ENCODE measurements at regions not wholly inside any gene's neighbourhood (a gene's known extent, or its start where the extent isn't known, plus 50 kb on each side); places are given as distances from the start of the nearest gene placed in this dataset.

DNA sequence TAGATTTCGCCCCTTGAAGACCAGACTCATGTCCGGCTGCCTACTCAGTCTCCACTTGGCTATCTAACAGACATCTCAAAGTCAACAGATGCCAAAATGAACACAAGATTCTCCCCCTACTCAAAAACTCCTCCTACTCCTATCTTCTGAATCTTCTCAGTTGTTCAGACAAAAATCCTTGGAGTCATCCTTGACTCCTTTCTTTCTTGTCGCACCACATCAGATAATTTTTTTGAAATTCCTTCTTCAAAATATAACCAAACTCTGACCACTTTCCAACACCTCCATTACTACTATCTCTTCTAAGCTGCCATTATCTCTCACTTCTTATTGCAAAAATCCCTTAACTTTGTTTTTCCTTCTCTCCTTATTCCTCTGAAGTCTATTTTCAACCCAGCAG lies 141.9 kb upstream of the SLC7A14 start:
- no peak for TF ChIP-seq POLR2AphosphoS5 (IDR thresholded peaks at IDR 0.05; ENCODE audit: low read depth, low read length)
- TF ChIP-seq TAF1 (IDR thresholded peaks at IDR 0.05; ENCODE audit: borderline replicate concordance, insufficient read depth, low read length), result no peak
- TF ChIP-seq FOXP2 (optimal IDR thresholded peaks at IDR 0.05; ENCODE audit: borderline replicate concordance, extremely low read depth, extremely low read length, insufficient read depth), result no peak
- TF ChIP-seq SIN3A (IDR thresholded peaks at IDR 0.05; ENCODE audit: borderline replicate concordance, insufficient read depth, low read length), result no peak
- TF ChIP-seq, protein P1, sequence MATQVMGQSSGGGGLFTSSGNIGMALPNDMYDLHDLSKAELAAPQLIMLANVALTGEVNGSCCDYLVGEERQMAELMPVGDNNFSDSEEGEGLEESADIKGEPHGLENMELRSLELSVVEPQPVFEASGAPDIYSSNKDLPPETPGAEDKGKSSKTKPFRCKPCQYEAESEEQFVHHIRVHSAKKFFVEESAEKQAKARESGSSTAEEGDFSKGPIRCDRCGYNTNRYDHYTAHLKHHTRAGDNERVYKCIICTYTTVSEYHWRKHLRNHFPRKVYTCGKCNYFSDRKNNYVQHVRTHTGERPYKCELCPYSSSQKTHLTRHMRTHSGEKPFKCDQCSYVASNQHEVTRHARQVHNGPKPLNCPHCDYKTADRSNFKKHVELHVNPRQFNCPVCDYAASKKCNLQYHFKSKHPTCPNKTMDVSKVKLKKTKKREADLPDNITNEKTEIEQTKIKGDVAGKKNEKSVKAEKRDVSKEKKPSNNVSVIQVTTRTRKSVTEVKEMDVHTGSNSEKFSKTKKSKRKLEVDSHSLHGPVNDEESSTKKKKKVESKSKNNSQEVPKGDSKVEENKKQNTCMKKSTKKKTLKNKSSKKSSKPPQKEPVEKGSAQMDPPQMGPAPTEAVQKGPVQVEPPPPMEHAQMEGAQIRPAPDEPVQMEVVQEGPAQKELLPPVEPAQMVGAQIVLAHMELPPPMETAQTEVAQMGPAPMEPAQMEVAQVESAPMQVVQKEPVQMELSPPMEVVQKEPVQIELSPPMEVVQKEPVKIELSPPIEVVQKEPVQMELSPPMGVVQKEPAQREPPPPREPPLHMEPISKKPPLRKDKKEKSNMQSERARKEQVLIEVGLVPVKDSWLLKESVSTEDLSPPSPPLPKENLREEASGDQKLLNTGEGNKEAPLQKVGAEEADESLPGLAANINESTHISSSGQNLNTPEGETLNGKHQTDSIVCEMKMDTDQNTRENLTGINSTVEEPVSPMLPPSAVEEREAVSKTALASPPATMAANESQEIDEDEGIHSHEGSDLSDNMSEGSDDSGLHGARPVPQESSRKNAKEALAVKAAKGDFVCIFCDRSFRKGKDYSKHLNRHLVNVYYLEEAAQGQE (IDR thresholded peaks at IDR 0.05; ENCODE audit: insufficient read depth in 1 of 2, low read depth in 2 of 2, low read length in 2 of 2), result no peak

DNA sequence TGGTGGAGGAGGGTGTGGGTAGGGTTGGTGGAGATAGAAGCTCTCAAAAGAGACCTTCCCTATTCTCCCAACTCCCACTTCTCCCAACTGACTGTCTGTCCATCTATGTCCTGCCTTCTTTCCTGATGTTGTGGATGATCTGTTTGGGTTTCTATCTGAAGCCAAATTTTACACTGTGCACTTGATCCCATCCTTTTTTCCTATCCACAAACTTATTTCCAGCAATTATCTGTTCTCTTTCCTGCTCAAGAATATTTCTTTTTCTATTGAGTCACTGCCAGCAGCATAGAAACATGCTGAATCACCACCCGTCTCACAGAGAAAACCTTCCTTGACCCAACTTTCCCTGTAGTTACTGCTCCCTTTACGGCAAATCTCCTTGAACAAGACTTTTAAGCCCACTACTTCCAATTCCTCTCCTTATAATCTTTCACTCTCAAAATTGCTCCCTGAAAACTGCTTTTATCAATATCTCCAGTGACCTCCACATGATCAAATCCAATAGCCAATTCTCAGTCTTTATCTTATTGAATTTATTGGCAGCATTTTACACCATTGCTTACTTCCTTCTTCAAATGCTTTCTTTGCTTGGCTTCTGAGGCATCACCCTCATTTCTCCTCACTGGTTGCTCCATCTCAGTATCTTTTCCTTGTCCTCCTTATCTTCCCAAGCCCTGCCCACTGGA lies 141.2 kb upstream of the SLC7A14 start:
- TF ChIP-seq, protein P1 (IDR thresholded peaks at IDR 0.05; ENCODE audit: insufficient read depth in 1 of 2, low read depth in 2 of 2, low read length in 2 of 2), result no peak
- TF ChIP-seq FOXP2 (optimal IDR thresholded peaks at IDR 0.05; ENCODE audit: borderline replicate concordance, extremely low read depth, extremely low read length, insufficient read depth), result no peak
- TF ChIP-seq SIN3A (IDR thresholded peaks at IDR 0.05; ENCODE audit: borderline replicate concordance, insufficient read depth, low read length), result no peak
- no peak for TF ChIP-seq TAF1 (IDR thresholded peaks at IDR 0.05; ENCODE audit: borderline replicate concordance, insufficient read depth, low read length)
- no peak for TF ChIP-seq POLR2AphosphoS5 (IDR thresholded peaks at IDR 0.05; ENCODE audit: low read depth, low read length)

GRCh38 chr3:170725285-170725731 lies 139.4 kb upstream of the SLC7A14 start:
- no peak for TF ChIP-seq TAF1 (IDR thresholded peaks at IDR 0.05; ENCODE audit: borderline replicate concordance, insufficient read depth, low read length)
- TF ChIP-seq POLR2AphosphoS5 (IDR thresholded peaks at IDR 0.05; ENCODE audit: low read depth, low read length), result no peak
- no peak for TF ChIP-seq SIN3A (IDR thresholded peaks at IDR 0.05; ENCODE audit: borderline replicate concordance, insufficient read depth, low read length)
- TF ChIP-seq, protein P1 (IDR thresholded peaks at IDR 0.05; ENCODE audit: insufficient read depth in 1 of 2, low read depth in 2 of 2, low read length in 2 of 2), result no peak

DNA sequence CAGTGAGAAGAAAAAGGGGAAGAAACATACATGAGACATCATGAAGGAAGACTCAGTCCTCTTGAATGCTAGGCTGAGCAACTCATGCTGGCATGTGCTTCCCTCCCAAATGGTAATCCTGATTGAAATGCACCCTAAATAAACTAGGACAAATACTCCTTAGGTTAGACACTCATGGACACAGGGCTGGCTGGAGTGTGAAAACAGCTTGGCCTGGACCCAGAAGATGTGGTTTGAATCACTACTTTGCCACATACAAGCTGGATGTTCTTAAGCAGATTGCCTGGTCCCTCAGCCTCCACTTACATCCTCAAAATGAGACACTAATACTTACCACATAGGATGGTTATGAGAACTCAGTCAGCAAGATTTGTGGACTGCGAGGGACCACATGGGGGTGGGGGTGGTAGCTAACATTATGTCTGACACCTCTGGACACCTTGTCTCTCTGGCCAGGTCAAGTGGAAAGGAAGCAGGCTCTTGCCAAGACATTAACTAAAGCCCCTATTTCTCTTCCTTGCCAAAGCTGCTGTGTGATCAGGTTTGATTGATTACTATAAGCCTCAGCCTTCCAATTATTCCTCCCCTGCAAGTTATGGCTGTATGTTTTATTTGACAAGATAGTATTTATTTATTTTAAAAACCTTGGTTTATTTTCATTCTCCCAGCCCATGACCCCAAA lies 138.9 kb upstream of the SLC7A14 start:
- TF ChIP-seq, protein P1 (IDR thresholded peaks at IDR 0.05; ENCODE audit: insufficient read depth in 1 of 2, low read depth in 2 of 2, low read length in 2 of 2), result no peak
- TF ChIP-seq FOXP2 (optimal IDR thresholded peaks at IDR 0.05; ENCODE audit: borderline replicate concordance, extremely low read depth, extremely low read length, insufficient read depth) (no peak), POLR2AphosphoS5 (IDR thresholded peaks at IDR 0.05; ENCODE audit: low read depth, low read length) (no peak), SIN3A (IDR thresholded peaks at IDR 0.05; ENCODE audit: borderline replicate concordance, insufficient read depth, low read length) (no peak), TAF1 (IDR thresholded peaks at IDR 0.05; ENCODE audit: borderline replicate concordance, insufficient read depth, low read length) (no peak)

All from PFSK-1 (cell line).